ENCODE measurements at regions not wholly inside any gene's neighbourhood (a gene's known extent, or its start where the extent isn't known, plus 50 kb on each side); places are given as distances from the start of the nearest gene placed in this dataset.

DNA sequence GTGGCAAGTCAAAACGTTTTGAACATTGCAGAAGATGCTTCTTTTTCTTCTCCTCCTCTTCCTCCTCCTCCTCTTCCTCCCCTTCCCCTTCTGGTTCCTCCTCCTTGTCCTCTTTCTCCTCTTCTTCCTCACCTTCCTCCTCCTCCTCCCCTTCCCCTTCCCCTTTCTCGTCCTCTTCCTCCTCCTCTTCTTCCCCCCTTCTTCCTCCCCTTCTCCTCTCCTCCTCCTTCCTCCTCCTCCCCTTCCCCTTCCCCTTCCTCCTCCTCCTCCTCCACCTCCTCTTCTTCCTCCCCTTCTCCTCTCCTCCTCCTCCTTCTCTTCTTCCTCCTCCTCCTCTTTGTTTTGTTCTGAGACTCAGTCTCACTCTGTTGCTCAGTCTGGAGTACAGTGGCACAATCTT, 167.0 kb upstream of the SV2C start:
- Histone ChIP-seq H3K79me1 (ENCODE audit: insufficient read depth, low read depth, low read length, poor library complexity, severe bottlenecking) (no peaks in the 10 kb centered on the region), H3K79me2 (ENCODE audit: insufficient read depth, low read length) (no peaks in the 10 kb centered on the region), H4K91ac (ENCODE audit: insufficient read length, low read depth, low read length) (no peak overlapping the region), H2AFZ (ENCODE audit: low read length) (no peak overlapping the region), H2BK120ac (ENCODE audit: low read depth, low read length, poor library complexity, severe bottlenecking) (no peak overlapping the region), H2BK5ac (ENCODE audit: insufficient read length, low read length) (no peak overlapping the region), H3K27me3 (ENCODE audit: insufficient read depth, low read length) (no peaks in the 10 kb centered on the region), H3K23me2 (ENCODE audit: insufficient read length, low read depth, low read length, poor library complexity, severe bottlenecking) (no peaks in the 10 kb centered on the region), H4K8ac (replicated peaks; ENCODE audit: insufficient read length, low read depth, low read length) (no peak overlapping the region), H2BK20ac (ENCODE audit: low read depth, low read length, poor library complexity, severe bottlenecking) (no peak overlapping the region), H3K9me3 (ENCODE audit: control insufficient read depth, low read depth, low read length) (no peaks in the 10 kb centered on the region), H3K14ac (ENCODE audit: insufficient read depth, low read length) (no peak overlapping the region), H2AK5ac (ENCODE audit: insufficient read length, low read length) (no peak overlapping the region), H3K4me1 (ENCODE audit: insufficient read depth, low read length) (no peaks in the 10 kb centered on the region), H3K4ac (ENCODE audit: low read depth, low read length) (no peak overlapping the region), H2BK12ac (ENCODE audit: insufficient read length, low read depth, low read length) (no peak overlapping the region), H3K23ac (ENCODE audit: insufficient read length, low read depth, low read length) (no peak overlapping the region), H2BK15ac (ENCODE audit: low read depth, low read length) (no peak overlapping the region), H3K56ac (ENCODE audit: insufficient read length, low read depth, low read length) (no peak overlapping the region), H4K20me1 (ENCODE audit: control insufficient read depth, insufficient read depth, insufficient read length) (no peaks in the 10 kb centered on the region), H3K4me2 (ENCODE audit: insufficient read depth, insufficient read length, low read length) (no peak overlapping the region), H3K27ac (ENCODE audit: insufficient read length, low read depth, low read length) (no peak overlapping the region), H3K18ac (ENCODE audit: insufficient read length, low read depth, low read length) (no peak overlapping the region), H4K5ac (ENCODE audit: insufficient read length, low read depth, low read length) (no peak overlapping the region), H3K9ac (ENCODE audit: extremely low read depth, insufficient read length, low read length) (no peak overlapping the region), H3T11ph (ENCODE audit: low read length) (no peak overlapping the region)
- H3K36me3 Mint-ChIP-seq (ENCODE audit: insufficient read depth in 1 of 3, low read depth in 3 of 3) = peaks cover 0 to 2% (median 0%) of the 10 kb centered on the region in 3 experiments; a peak in 1 of 7 replicates
- no peak overlapping the region for H3K27ac Mint-ChIP-seq
- no CpG with 5 or more reads among the region's 2 CpGs for WGBS (ENCODE audit: extremely low coverage, insufficient read length, low lambda C conversion rate)
- peaks cover 13% of the 10 kb centered on the region for H3K27me3 Mint-ChIP-seq (ENCODE audit: low read depth)
- no peak overlapping the region for H3K4me3 Mint-ChIP-seq
- peaks cover 4 to 24% of the 10 kb centered on the region in 2 experiments; a peak in 4 of 5 replicates for H3K9me3 Mint-ChIP-seq
- TF ChIP-seq, protein P1, sequence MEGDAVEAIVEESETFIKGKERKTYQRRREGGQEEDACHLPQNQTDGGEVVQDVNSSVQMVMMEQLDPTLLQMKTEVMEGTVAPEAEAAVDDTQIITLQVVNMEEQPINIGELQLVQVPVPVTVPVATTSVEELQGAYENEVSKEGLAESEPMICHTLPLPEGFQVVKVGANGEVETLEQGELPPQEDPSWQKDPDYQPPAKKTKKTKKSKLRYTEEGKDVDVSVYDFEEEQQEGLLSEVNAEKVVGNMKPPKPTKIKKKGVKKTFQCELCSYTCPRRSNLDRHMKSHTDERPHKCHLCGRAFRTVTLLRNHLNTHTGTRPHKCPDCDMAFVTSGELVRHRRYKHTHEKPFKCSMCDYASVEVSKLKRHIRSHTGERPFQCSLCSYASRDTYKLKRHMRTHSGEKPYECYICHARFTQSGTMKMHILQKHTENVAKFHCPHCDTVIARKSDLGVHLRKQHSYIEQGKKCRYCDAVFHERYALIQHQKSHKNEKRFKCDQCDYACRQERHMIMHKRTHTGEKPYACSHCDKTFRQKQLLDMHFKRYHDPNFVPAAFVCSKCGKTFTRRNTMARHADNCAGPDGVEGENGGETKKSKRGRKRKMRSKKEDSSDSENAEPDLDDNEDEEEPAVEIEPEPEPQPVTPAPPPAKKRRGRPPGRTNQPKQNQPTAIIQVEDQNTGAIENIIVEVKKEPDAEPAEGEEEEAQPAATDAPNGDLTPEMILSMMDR (conservative IDR thresholded peaks at IDR 0.05) = no peak
- H3K4me1 Mint-ChIP-seq = no peaks in the 10 kb centered on the region
- DNase-seq = no peak

Measured in H9 (cell line).